Astrocyte of the hippocampus (primary cell): ENCODE measurements at regions not wholly inside any gene's neighbourhood (a gene's known extent, or its start where the extent isn't known, plus 50 kb on each side); places are given as distances from the start of the nearest gene placed in this dataset.
"Not testable (repeated sequence)": the region's sequence is repeated elsewhere in the genome, so short reads cannot be mapped to it uniquely, and the experiment has no call there.

Experiments
- DNase-seq: peaks from one replicate; pipeline ENCODE4 v3.0.0; 2011; ENCODE audit warnings: low read depth, low spot score

GRCh38 chr5:29277642-29278041 lies 1915.8 kb upstream of the CDH6 start:
- no peak for DNase-seq

- DNase-seq = no peak
These were observed 1917.1 kb upstream of the CDH6 start for GRCh38 chr5:29276371-29276770.

GRCh38 chr5:29263915-29264351 lies 1929.6 kb upstream of the CDH6 start:
- no peak for DNase-seq

GRCh38 chr5:29262339-29263123 lies 1931.0 kb upstream of the CDH6 start:
- no peak for DNase-seq

- DNase-seq = no peak
These were observed 1932.3 kb upstream of the CDH6 start for GRCh38 chr5:29261213-29261612.

GRCh38 chr5:29252390-29252789 lies 1941.1 kb upstream of the CDH6 start:
- DNase-seq = no peak

GRCh38 chr5:29247346-29248028 lies 1946.0 kb upstream of the CDH6 start:
- no peak for DNase-seq

- DNase-seq = no peak
These were observed 1953.1 kb upstream of the CDH6 start for GRCh38 chr5:29240379-29240778.

GRCh38 chr5:29239606-29240005 lies 1953.9 kb upstream of the CDH6 start:
- no peak for DNase-seq

- no peak for DNase-seq
These were observed 1955.4 kb upstream of the CDH6 start for GRCh38 chr5:29238115-29238514.

GRCh38 chr5:29231154-29231553 lies 1962.3 kb upstream of the CDH6 start:
- no peak for DNase-seq

GRCh38 chr5:29230591-29230990 lies 1962.9 kb upstream of the CDH6 start:
- DNase-seq = peak; percentile 12

- DNase-seq = no peak
These were observed 1964.0 kb upstream of the CDH6 start for GRCh38 chr5:29229461-29229860.

- DNase-seq = no peak
These were observed 1975.3 kb upstream of the CDH6 start for GRCh38 chr5:29218138-29218537.

GRCh38 chr5:29214839-29215238 lies 1978.6 kb upstream of the CDH6 start:
- no peak for DNase-seq

- no peak for DNase-seq
These were observed 1980.0 kb upstream of the CDH6 start for GRCh38 chr5:29213475-29213874.

GRCh38 chr5:29208024-29208423 lies 1985.5 kb upstream of the CDH6 start:
- no peak for DNase-seq

- no peak for DNase-seq
These were observed 1990.4 kb upstream of the CDH6 start for GRCh38 chr5:29203049-29203448.

GRCh38 chr5:29197631-29198454 lies 1995.6 kb upstream of the CDH6 start:
- DNase-seq = peak; percentile 26

- DNase-seq = no peak
These were observed 1999.5 kb upstream of the CDH6 start for GRCh38 chr5:29193972-29194371.

GRCh38 chr5:29191269-29192048 lies 2002.0 kb upstream of the CDH6 start:
- DNase-seq = not testable (repeated sequence)
